ENCODE measurements at regions not wholly inside any gene's neighbourhood (a gene's known extent, or its start where the extent isn't known, plus 50 kb on each side); places are given as distances from the start of the nearest gene placed in this dataset.

DNA sequence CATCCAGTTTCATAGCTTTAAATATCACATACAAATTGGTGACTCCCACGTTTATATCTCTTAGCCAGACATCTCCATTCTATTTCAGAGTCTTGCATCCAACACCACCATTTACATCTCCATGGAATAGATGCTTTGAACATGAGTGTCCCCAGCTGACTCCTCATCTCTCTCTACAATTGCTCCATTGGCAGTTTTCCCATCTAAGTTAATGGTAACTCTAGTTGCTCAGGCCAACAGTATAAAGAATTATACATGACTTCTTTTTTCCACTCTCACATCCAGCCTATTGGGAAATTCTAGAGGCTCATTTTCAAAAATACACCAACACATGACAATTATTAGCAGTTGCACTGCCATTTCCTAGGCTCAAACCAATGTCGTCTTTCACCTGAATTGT lies 388.2 kb downstream of the STIM2 start:
- TF ChIP-seq TEAD4 (IDR thresholded peaks at IDR 0.05; ENCODE audit: borderline replicate concordance, insufficient read depth), result no peak
- no peak for TF ChIP-seq GATA2 (CRISPR knock-in tag; IDR thresholded peaks at IDR 0.05)
- TF ChIP-seq REST (IDR thresholded peaks at IDR 0.05; ENCODE audit: low read depth, low read length), result no peak
- TF ChIP-seq FOSL2 (IDR thresholded peaks at IDR 0.05; ENCODE audit: borderline replicate concordance, low read depth), result no peak
- TF ChIP-seq CHD2 (IDR thresholded peaks at IDR 0.05; ENCODE audit: low read length, partially characterized antibody), result no peak
- TF ChIP-seq RCOR1 (IDR thresholded peaks at IDR 0.05; ENCODE audit: low read length), result no peak
- POLR2A ChIA-PET, result no interaction called here
- H3K27me3 ChIP-seq (ENCODE audit: insufficient read depth), result no peaks in the 10 kb centered on the region
- no peaks in the 10 kb centered on the region for H3K36me3 ChIP-seq (replicated peaks in 1 of 2; ENCODE audit: control insufficient read depth in 1 of 2, insufficient read depth in 2 of 2, low read length in 1 of 2)
- no peaks in the 10 kb centered on the region for H3K4me1 ChIP-seq (ENCODE audit: control insufficient read depth in 1 of 2, insufficient read depth in 2 of 2, low read depth in 1 of 2, low read length in 1 of 2)
- CTCF ChIA-PET, result no interaction called here
- no peaks in the 10 kb centered on the region for H3K9me2 ChIP-seq
- H4K20me1 ChIP-seq (ENCODE audit: insufficient read depth), result no peaks in the 10 kb centered on the region
- H3K4me2 ChIP-seq, result no peak overlapping the region
- H3K27ac ChIP-seq (ENCODE audit: low read depth in 2 of 2, low read length in 1 of 2), result no peak overlapping the region
- H3K9ac ChIP-seq, result no peak overlapping the region
- no peak for DNase-seq
- no peak overlapping the region for H3K4me3 ChIP-seq (ENCODE audit: low read depth in 2 of 2, low read length in 1 of 2)
- no peaks in the 10 kb centered on the region for H3F3A ChIP-seq (replicated peaks; ENCODE audit: insufficient read depth)
- WGBS (ENCODE audit: low lambda C conversion rate), result 3% methylated on average over 2 of the region's 2 CpGs
- H3K9me3 ChIP-seq, result no peaks in the 10 kb centered on the region
- no peak overlapping the region for H2AFZ ChIP-seq (ENCODE audit: low read depth)
- no peaks in the 10 kb centered on the region for H3K79me2 ChIP-seq (ENCODE audit: insufficient read depth)

- no peak overlapping the region for H3K27ac ChIP-seq (ENCODE audit: low read depth in 2 of 2, low read length in 1 of 2)
- no peak for TF ChIP-seq GATA2 (CRISPR knock-in tag; IDR thresholded peaks at IDR 0.05)
- CTCF ChIA-PET, result no interaction called here
- no peaks in the 10 kb centered on the region for H3K27me3 ChIP-seq (ENCODE audit: insufficient read depth)
- no peaks in the 10 kb centered on the region for H3F3A ChIP-seq (replicated peaks; ENCODE audit: insufficient read depth)
- H3K9ac ChIP-seq, result no peak overlapping the region
- POLR2A ChIA-PET, result no interaction called here
- H3K9me2 ChIP-seq, result no peaks in the 10 kb centered on the region
- H3K4me3 ChIP-seq (ENCODE audit: low read depth in 2 of 2, low read length in 1 of 2), result no peak overlapping the region
- H3K9me3 ChIP-seq, result no peaks in the 10 kb centered on the region
- no peaks in the 10 kb centered on the region for H4K20me1 ChIP-seq (ENCODE audit: insufficient read depth)
- no peaks in the 10 kb centered on the region for H3K4me1 ChIP-seq (ENCODE audit: control insufficient read depth in 1 of 2, insufficient read depth in 2 of 2, low read depth in 1 of 2, low read length in 1 of 2)
- no peaks in the 10 kb centered on the region for H3K36me3 ChIP-seq (replicated peaks in 1 of 2; ENCODE audit: control insufficient read depth in 1 of 2, insufficient read depth in 2 of 2, low read length in 1 of 2)
- no peak overlapping the region for H3K4me2 ChIP-seq
- no peak overlapping the region for H2AFZ ChIP-seq (ENCODE audit: low read depth)
- WGBS (ENCODE audit: low lambda C conversion rate), result 0% methylated on average over 2 of the region's 2 CpGs
- no peak for DNase-seq
- H3K79me2 ChIP-seq (ENCODE audit: insufficient read depth), result no peaks in the 10 kb centered on the region
Measured at GRCh38 chr4:27251771-27252170, 391.1 kb downstream of the STIM2 start.

DNA sequence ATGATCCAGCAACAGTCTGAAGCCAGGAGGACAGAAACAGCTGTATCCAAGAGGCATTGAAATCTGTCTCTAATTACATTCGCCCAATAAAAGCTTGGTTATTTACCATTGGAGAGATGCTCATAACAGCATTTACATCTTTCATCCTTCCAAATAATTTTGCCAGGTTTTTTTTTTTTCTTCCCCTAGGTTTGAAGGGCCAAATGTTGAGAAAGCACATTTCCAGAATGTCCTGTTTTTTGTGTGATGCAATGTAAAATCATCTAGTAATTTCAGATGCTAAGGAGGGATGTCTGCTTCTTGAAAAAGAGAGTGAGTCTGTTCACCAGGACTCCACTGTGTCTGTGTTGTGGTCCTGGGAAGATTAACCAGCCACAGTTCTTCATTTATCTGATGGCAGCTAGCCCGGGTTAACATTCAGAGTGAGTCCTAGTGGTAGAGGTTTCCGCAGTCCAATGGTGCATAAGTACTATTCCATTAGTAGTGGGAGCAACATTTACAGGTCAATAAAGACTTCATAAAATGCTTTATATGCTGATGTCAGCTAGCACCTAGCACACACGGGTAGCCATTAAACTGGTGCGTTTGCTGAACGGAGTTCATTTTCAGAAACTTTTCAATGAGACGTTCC lies 406.8 kb downstream of the STIM2 start:
- POLR2A ChIA-PET, result no interaction called here
- Histone ChIP-seq H3K27ac (ENCODE audit: low read depth in 2 of 2, low read length in 1 of 2) (no peak overlapping the region), H3K4me2 (no peak overlapping the region), H3K9ac (no peak overlapping the region), H3K9me2 (no peaks in the 10 kb centered on the region), H3K4me1 (ENCODE audit: control insufficient read depth in 1 of 2, insufficient read depth in 2 of 2, low read depth in 1 of 2, low read length in 1 of 2) (no peaks in the 10 kb centered on the region), H3K36me3 (replicated peaks in 1 of 2; ENCODE audit: control insufficient read depth in 1 of 2, insufficient read depth in 2 of 2, low read length in 1 of 2) (no peaks in the 10 kb centered on the region), H4K20me1 (ENCODE audit: insufficient read depth) (no peaks in the 10 kb centered on the region), H3K4me3 (ENCODE audit: low read depth in 2 of 2, low read length in 1 of 2) (no peak overlapping the region), H3K9me3 (no peaks in the 10 kb centered on the region), H3F3A (replicated peaks; ENCODE audit: insufficient read depth) (no peaks in the 10 kb centered on the region), H2AFZ (ENCODE audit: low read depth) (no peak overlapping the region), H3K79me2 (ENCODE audit: insufficient read depth) (no peaks in the 10 kb centered on the region), H3K27me3 (ENCODE audit: insufficient read depth) (no peaks in the 10 kb centered on the region)
- WGBS (ENCODE audit: low lambda C conversion rate), result 3% methylated on average over 7 of the region's 7 CpGs
- TF ChIP-seq GABPA (IDR thresholded peaks at IDR 0.05; ENCODE audit: low read depth) (no peak), POLR2AphosphoS5 (IDR thresholded peaks at IDR 0.05; ENCODE audit: low read depth, low read length) (no peak), RXRA (IDR thresholded peaks at IDR 0.05; ENCODE audit: borderline replicate concordance, low read depth) (no peak), FOXJ3 (CRISPR knock-in tag; IDR thresholded peaks at IDR 0.05) (no peak), RAD21 (IDR thresholded peaks at IDR 0.05; ENCODE audit: low read length) (no peak), NFIC (IDR thresholded peaks at IDR 0.05; ENCODE audit: borderline replicate concordance) (no peak), NRF1 (IDR thresholded peaks at IDR 0.05; ENCODE audit: low read depth, low read length) (no peak), ELF1 (IDR thresholded peaks at IDR 0.05) (no peak), TEAD4 (IDR thresholded peaks at IDR 0.05; ENCODE audit: borderline replicate concordance, insufficient read depth) (no peak)
- CTCF ChIA-PET, result no interaction called here
- DNase-seq, result no peak

Data from SK-N-SH (cell line).